Jurkat, Clone E6-1 (cell line): ENCODE measurements at regions not wholly inside any gene's neighbourhood (a gene's known extent, or its start where the extent isn't known, plus 50 kb on each side); places are given as distances from the start of the nearest gene placed in this dataset.
A peak's percentile ranks its signal among the peaks of the same experiment; 100 is the strongest.

Experiments used
- DNase-seq: peaks from one replicate; pipeline ENCODE4 v3.0.0-alpha.2; 2011; ENCODE audit warnings: low read depth, low spot score
- H3K4me3 ChIP-seq: 2 replicates; pipeline ENCODE4 v1.5.1; 2011; ENCODE audit warnings: mild to moderate bottlenecking, low read length, control low read depth, moderate library complexity

GRCh38 chr12:130016194-130016593 is 112.4 kb upstream of the TMEM132D start:
- no peak for DNase-seq
- H3K4me3 ChIP-seq: no peak overlapping the region

- DNase-seq: no peak
- no peak overlapping the region for H3K4me3 ChIP-seq
Observed at GRCh38 chr12:130016986-130017385, 113.2 kb upstream of the TMEM132D start.

DNA sequence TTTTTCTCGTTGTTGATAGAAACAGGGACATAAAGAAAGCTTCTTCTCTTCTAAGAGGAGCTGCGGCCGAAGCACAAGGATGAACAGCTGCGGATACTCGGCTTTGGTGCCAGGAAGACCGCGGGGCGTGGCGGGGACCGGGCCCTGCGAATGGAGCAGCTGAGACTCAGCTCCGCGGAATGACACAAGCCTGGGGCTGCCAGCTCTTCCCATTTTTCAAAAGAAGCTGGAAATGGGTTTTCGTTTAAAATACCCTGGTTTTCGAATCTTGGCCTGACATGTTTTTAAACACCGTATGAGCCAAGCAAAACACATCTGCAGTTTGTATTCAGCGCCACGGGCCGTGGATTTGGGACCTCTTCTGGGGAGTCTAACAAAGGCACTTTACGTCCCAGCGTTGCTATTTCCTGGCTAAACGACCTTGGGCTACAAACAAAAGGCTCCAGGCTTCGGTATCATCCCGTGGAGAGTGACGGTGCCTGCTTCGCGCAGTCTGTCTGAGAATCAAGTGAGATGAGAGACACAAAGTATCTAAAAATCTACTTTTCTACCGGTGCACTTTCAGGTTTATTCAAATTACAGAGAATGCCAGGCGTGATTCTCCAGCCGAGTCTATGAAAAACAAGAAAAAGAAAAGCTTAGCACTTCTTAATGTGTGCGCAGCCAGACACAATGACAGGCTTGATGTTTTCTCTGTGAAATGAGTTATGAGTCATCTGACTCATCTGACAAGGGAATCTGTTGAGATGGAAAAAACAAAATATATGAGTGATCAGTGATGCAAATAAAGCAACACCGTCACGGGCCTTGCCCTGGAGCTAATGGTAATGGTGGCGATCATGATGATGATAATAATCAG is 114.0 kb upstream of the TMEM132D start:
- DNase-seq: no peak
- H3K4me3 ChIP-seq: no peak overlapping the region

- no peak for DNase-seq
- no peak overlapping the region for H3K4me3 ChIP-seq
Observed at GRCh38 chr12:130018614-130019013, 114.8 kb upstream of the TMEM132D start.

GRCh38 chr12:130026608-130027176 is 122.9 kb upstream of the TMEM132D start:
- no peak overlapping the region for H3K4me3 ChIP-seq
- peak; percentile 39 for DNase-seq

- no peak overlapping the region for H3K4me3 ChIP-seq
- no peak for DNase-seq
Observed at GRCh38 chr12:130027798-130028197, 124.0 kb upstream of the TMEM132D start.

DNA sequence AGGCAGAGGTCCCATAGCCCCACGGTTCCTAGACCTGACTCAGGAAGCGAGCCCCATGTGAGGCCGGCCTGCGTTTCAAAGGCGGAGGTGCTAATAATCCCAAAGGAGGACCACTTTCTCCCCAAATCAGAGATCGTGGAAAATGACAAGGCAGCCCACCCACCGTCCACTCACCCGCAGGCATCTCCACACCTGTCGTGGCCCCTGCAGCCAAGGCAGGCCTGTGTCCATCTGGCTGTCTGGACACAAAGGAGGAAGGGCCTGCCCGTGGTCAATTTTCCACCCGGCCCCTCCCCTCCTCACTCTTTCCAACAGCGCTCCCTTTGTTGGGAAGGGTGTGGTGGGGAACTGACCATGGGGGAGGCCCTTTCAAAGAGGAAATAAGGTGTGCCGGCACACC is 125.3 kb upstream of the TMEM132D start:
- no peak for DNase-seq
- no peak overlapping the region for H3K4me3 ChIP-seq

DNA sequence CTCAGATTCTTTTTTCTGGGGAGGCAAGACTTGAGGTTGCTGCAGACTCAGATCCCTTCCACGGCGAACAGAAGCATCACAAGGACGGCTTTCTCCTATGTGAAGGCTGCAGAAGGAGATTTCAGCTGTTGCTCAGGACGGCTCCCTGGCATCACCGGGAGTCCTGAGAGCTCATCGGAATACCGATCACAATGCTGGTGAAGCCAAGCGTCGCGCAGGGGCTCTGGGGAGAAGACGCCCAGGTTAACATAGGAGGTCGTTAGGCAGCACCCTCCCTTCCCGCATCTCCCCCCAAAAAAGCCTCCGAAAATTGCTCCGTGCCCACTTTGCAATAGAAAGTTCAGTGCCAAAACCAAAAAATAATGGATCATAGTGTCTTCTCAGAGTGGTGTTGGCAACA is 127.2 kb upstream of the TMEM132D start:
- no peak overlapping the region for H3K4me3 ChIP-seq
- DNase-seq: no peak

DNA sequence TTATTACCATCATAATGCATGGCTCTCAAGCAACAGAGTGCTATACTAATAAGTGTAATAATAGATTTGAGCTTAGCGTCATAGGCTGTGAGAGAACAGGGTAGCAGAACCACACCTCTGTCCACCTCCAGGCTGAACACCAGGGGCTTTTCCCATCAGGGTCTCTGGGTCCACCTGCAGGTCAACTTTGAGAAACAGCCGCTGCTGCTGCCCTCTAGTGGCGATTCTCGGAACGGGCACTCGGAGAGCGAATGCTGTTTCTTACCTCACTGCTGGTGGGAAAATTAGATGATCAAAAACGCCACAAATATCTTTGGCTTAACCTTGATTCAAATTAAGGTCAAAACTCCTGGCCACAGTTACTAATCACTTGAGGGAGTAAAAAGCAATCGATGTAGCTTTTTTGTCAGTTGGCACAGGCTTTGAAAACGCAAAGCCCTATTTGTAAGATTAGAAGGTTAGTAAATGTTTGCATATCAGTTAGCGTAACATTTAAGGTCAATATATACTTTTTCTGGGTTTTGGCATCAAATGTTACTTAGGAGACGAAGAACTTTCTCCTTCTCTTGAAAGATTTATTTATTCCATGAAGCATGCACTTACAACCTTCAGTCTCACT is 127.9 kb upstream of the TMEM132D start:
- H3K4me3 ChIP-seq: no peak overlapping the region
- peak; percentile 39 for DNase-seq

GRCh38 chr12:130041983-130042812 is 120.1 kb upstream of the FZD10 start:
- DNase-seq: no peak

GRCh38 chr12:130043685-130044406 is 118.4 kb upstream of the FZD10 start:
- H3K4me3 ChIP-seq: no peak overlapping the region
- DNase-seq: no peak

More at GRCh38 chr12:130041983-130042812, 120.1 kb upstream of the FZD10 start:
- H3K4me3 ChIP-seq: no peak overlapping the region

DNA sequence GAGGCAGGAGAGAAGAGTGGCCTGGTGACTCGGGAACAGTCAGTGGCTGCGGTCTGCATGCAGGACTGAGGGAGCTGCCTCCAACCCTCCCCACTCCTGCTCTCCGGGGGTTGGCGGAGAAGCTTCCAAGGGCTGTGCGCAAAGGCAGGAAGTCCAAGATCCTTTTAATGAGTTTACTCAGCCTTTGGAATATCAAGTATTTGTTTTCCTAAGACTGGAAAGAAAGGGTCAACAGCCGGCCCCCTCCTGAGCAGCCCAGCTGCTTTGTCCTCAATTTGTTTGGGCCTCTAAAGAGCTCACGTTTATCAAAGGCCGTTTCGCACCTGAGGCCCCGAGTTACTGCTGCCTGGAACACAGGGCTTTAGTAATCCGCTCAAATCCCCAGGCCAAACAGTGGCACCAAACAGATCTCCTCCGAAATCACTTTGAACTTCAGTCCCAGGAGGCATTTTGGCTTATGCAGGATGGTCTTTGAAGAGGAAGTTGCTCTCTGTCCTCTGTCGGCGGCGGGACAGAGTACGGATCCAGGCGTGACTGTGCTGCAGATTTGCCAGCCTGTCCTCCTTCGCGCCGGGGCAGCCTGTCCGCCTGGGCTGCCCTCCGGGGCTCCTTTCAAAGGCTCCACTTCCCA is 117.2 kb upstream of the FZD10 start:
- no peak overlapping the region for H3K4me3 ChIP-seq
- no peak for DNase-seq

DNA sequence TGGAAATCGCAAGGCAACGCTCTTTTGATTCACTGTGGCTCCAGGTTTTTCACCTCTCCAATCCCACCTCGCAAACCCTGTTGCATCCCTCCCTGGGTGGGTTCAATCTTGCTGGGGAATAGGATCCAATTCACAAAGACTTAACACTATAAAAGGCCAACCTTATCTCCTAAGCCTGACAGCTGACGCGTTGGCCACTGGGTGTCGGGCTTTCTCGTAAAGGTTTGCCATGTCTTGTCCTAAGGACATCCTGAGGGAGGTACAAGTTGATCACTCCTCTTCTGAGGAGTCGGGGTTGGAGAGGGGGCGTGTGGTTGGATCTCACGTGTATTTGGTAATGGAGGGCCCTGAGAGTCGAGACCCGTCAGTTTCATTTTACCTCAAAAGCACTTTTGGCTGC is 112.6 kb upstream of the FZD10 start:
- no peak overlapping the region for H3K4me3 ChIP-seq
- no peak for DNase-seq

- H3K4me3 ChIP-seq: no peak overlapping the region
- DNase-seq: peak; percentile 62
Observed at GRCh38 chr12:130051900-130052299, 110.4 kb upstream of the FZD10 start.

- H3K4me3 ChIP-seq: no peak overlapping the region
- no peak for DNase-seq
Observed at GRCh38 chr12:130053651-130054069, 108.6 kb upstream of the FZD10 start.

GRCh38 chr12:130054803-130055202 is 107.5 kb upstream of the FZD10 start:
- H3K4me3 ChIP-seq: no peak overlapping the region
- DNase-seq: no peak

DNA sequence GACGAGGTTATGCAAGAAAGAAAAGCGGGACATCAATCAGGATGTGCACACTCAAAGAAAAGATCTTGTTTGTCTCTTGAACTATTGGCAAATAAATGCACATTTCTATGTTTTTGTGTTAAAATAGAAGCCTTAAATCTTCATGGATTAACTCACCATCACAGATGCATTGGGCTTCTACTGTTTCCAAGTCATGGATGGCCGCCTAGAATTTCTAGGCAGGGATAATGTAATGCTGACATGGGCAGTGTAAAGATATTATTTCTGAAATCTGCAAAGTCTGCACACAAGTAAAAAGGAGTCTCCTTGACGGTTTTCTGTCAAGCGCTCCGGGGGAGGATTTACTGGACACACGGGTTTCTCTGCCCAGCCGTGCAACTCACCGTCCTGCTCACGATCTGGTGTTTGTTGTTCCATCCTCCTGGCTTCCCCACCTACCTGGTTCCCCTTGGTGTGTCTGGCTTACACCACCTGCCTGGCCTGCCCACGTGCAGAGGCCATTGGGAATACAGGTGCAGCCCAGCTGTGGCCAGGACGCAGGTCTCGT is 103.3 kb upstream of the FZD10 start:
- no peak overlapping the region for H3K4me3 ChIP-seq
- no peak for DNase-seq

- DNase-seq: no peak
- H3K4me3 ChIP-seq: no peak overlapping the region
Observed at GRCh38 chr12:130063866-130064265, 98.4 kb upstream of the FZD10 start.
